ENCODE measurements at regions not wholly inside any gene's neighbourhood (a gene's known extent, or its start where the extent isn't known, plus 50 kb on each side); places are given as distances from the start of the nearest gene placed in this dataset.
"Not testable (repeated sequence)": the region's sequence is repeated elsewhere in the genome, so short reads cannot be mapped to it uniquely, and the experiment has no call there.

DNA sequence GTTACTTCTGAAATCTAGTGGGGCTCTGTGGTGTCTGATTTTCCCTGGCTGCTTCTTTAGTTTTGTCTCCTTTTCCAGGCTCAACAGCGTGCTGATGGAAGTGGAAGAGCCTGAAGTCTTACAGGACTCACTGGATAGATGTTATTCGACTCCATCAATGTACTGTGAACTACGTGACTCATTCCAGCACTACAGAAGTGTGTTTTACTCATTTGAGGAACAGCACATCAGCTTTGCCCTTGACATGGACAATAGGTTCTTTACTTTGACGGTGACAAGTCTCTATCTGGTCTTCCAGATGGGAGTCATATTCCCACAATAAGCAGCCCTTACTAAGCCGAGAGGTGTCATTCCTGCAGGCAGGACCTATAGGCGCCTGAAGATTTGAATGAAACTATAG, 51.1 kb downstream of the NBPF8 start:
- not testable (repeated sequence) for DNase-seq (ENCODE audit: low read depth); H3K4me3 ChIP-seq (ENCODE audit: low read depth, low read length)

- H3K4me3 ChIP-seq (ENCODE audit: low read depth, low read length), result not testable (repeated sequence)
Observed at GRCh38 chr1:120477663-120478062, 62.8 kb downstream of the NBPF8 start.

GRCh38 chr1:120478400-120478799, 63.6 kb downstream of the NBPF8 start:
- H3K4me3 ChIP-seq (ENCODE audit: low read depth, low read length); DNase-seq (ENCODE audit: low read depth): not testable (repeated sequence)

More at GRCh38 chr1:120477663-120478062, 62.8 kb downstream of the NBPF8 start:
- not testable (repeated sequence) for DNase-seq (ENCODE audit: low read depth)

- DNase-seq (ENCODE audit: low read depth); H3K4me3 ChIP-seq (ENCODE audit: low read depth, low read length): not testable (repeated sequence)
Observed at GRCh38 chr1:120487542-120487941, 72.7 kb downstream of the NBPF8 start.

GRCh38 chr1:120489217-120489616, 74.4 kb downstream of the NBPF8 start:
- not testable (repeated sequence) for H3K4me3 ChIP-seq (ENCODE audit: low read depth, low read length); DNase-seq (ENCODE audit: low read depth)

DNA sequence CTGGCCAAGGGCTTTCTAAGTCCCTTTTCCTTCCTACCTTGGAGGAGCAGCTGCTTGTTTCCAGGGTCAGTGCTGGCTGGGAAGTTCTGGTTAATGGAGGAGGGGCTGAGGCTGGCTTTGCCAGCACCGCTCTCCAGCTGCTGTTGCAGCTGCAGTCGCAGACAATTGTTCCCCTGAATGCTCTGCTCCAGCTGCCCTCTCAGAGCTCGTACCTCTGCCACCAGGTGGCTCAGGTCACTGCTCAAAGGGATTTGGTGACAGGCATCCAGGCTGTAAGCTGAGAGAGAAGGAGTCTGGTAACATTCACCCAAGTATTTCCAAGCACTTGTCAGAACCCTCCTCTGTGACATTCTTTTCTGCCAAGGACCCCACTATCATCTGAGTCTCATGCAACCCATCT, 82.3 kb downstream of the NBPF8 start:
- not testable (repeated sequence) for H3K4me3 ChIP-seq (ENCODE audit: low read depth, low read length); DNase-seq (ENCODE audit: low read depth)

GRCh38 chr1:120503284-120503683, 88.4 kb downstream of the NBPF8 start:
- DNase-seq (ENCODE audit: low read depth); H3K4me3 ChIP-seq (ENCODE audit: low read depth, low read length): not testable (repeated sequence)

- H3K4me3 ChIP-seq (ENCODE audit: low read depth, low read length); DNase-seq (ENCODE audit: low read depth): not testable (repeated sequence)
Observed at GRCh38 chr1:120506352-120506751, 91.5 kb downstream of the NBPF8 start.

- not testable (repeated sequence) for DNase-seq (ENCODE audit: low read depth); H3K4me3 ChIP-seq (ENCODE audit: low read depth, low read length)
Observed at GRCh38 chr1:120508351-120508750, 93.5 kb downstream of the NBPF8 start.

DNA sequence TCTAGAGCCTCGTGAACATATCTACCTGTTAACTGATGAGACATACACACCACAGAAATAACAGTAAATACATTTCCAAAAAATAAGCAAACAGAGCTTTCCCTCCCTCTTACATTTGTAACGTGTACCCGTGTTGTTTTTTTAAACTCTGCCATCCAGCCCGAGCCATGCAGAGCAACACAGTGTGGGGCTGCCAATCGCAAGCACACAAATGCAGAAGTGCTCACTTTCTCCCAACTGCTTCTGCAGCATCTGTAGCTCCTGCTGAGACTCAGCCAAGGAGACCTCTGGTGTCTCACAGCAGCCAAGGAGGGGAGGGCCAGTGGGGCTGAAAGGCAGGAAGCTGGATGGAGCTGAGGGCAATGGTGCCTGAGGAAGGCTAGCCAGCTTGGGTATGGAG, 94.4 kb downstream of the NBPF8 start:
- not testable (repeated sequence) for DNase-seq (ENCODE audit: low read depth); H3K4me3 ChIP-seq (ENCODE audit: low read depth, low read length)

DNA sequence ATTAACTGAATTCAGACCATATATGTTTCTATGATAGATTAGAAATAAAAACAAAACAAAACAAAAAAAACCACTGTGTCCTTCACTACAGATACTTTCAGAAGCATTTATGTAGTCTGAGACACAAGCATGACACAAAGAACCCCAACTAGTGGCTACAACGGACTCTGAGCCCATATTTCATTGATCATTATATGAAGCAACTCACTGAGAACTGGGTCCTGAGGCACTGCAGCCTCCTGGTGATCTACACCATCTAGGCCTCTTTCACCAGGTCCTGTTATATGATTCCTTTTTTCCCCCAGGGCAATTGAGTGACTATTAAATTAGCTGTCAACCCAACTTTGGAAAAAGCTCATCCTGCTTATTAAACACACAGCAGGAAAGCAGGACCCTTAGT, 98.3 kb downstream of the NBPF8 start:
- H3K4me3 ChIP-seq (ENCODE audit: low read depth, low read length); DNase-seq (ENCODE audit: low read depth): not testable (repeated sequence)

- DNase-seq (ENCODE audit: low read depth); H3K4me3 ChIP-seq (ENCODE audit: low read depth, low read length): not testable (repeated sequence)
Observed at GRCh38 chr1:120513531-120513930, 98.7 kb downstream of the NBPF8 start.

DNA sequence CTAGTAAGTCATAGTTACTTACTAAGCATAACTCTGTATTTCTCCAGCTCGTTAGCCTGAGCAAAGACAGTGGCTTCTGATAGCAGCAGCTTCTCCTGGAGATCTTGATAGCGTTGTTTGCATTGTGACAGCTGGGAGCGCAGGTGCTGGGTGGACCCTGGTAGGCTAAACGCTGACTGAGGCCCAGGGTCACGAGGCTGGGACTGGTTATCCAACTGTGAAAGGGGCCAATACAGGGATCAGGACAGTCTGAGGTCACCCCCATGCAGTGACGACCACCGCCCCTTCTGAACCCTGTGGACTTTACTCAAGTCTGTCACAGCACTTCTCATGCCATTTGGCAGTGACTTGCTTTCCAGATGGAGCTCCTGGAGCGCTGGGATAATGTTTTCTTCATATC, 104.4 kb downstream of the NBPF8 start:
- not testable (repeated sequence) for DNase-seq (ENCODE audit: low read depth); H3K4me3 ChIP-seq (ENCODE audit: low read depth, low read length)

- DNase-seq (ENCODE audit: low read depth); H3K4me3 ChIP-seq (ENCODE audit: low read depth, low read length): not testable (repeated sequence)
Observed at GRCh38 chr1:120524416-120524815, 109.6 kb downstream of the NBPF8 start.

DNA sequence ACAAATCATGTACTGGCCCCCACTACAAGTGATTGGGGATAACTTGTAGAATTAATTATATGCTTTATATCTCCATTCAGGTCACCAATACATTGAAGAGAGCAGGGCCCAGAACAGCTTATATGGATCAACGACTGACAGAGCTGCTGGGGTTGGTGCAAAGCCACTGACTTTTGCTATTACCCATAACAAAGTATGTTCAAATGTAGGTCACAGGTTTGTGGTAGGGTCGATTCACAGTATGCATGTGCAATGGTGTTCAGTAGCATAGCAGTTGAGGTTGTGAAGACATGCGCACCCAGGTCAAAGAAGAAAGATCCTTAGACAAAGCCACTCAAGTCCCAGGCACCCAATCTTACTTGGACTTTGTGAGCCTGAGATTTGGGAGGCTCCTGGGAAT, 110.6 kb downstream of the NBPF8 start:
- not testable (repeated sequence) for H3K4me3 ChIP-seq (ENCODE audit: low read depth, low read length); DNase-seq (ENCODE audit: low read depth)

DNA sequence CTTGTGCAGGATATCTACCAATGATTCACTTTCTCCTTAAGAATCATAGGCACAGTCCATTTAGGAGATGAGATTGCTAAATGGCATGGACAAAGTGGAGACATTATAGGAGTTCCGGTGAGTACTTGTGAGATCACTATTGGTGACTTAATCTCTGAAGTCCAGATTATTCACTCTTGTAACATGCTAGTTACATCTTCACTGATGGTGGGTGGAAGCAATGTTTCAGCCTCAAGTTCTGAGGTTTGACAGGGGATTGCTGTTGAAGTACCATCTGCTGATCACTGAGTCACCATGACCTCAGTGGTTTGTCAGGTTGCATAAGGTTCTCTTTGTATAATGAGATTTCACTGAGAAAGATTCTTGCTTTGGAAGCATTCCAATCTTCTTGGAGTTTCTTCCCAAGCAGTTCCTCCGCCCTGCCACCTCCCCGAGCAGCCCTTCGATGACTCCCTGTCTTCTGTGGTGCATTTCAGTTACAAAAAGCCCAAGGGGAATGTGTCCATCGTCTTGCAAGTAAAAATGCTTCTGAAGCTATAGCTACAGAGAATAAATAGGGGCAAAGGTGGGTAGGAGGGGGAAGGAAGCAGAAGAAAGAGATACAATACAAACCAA, 114.7 kb downstream of the NBPF8 start:
- not testable (repeated sequence) for DNase-seq (ENCODE audit: low read depth); H3K4me3 ChIP-seq (ENCODE audit: low read depth, low read length)

GRCh38 chr1:120531455-120531854, 116.6 kb downstream of the NBPF8 start:
- H3K4me3 ChIP-seq (ENCODE audit: low read depth, low read length); DNase-seq (ENCODE audit: low read depth): not testable (repeated sequence)

GRCh38 chr1:120534361-120535047, 119.7 kb downstream of the NBPF8 start:
- not testable (repeated sequence) for DNase-seq (ENCODE audit: low read depth); H3K4me3 ChIP-seq (ENCODE audit: low read depth, low read length)

DNA sequence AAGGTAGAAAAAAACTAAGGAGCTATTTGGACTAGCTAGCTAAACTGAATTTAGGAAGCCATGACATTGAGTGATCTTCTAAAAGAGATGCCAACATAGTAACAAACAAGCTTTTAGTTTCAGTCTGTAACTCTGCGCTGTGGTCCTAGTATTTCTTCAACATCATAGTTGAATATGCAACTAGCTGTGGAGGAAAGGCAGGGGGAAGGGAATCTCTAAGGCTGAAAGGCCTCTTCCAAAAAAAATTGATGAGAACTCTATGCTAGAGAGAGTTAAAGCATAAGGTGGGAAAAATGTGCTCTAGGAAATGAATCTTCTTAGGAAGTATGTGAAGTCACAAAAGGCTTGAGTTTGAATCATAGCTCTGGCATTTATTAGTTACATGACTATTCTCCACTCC, 120.2 kb downstream of the NBPF8 start:
- not testable (repeated sequence) for H3K4me3 ChIP-seq (ENCODE audit: low read depth, low read length); DNase-seq (ENCODE audit: low read depth)

GRCh38 chr1:120541394-120541793, 126.6 kb downstream of the NBPF8 start:
- H3K4me3 ChIP-seq (ENCODE audit: low read depth, low read length); DNase-seq (ENCODE audit: low read depth): not testable (repeated sequence)

DNA sequence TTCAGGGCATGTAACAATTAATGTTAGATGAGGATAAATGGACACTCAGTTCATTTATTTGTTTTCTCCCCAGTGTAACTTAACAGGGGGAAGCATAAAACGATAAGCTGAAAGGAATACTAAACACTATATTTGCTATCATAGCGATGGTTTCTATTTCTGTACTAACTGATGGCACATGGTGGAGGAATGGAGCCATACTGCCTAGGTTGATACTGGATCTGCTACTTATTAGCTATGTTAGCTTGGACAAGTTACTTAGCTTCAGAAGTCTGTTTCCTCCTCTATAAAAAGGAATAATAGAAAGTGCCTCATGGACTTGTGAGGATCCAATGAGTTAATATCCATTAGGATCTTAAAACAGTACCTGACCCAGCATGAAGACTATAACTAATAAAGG, 127.5 kb downstream of the NBPF8 start:
- not testable (repeated sequence) for DNase-seq (ENCODE audit: low read depth); H3K4me3 ChIP-seq (ENCODE audit: low read depth, low read length)

Data from LNCaP clone FGC (cell line).